UCSD-AML1 (cell line): ENCODE measurements at regions not wholly inside any gene's neighbourhood (a gene's known extent, or its start where the extent isn't known, plus 50 kb on each side); places are given as distances from the start of the nearest gene placed in this dataset.
"Not testable (repeated sequence)": the region's sequence is repeated elsewhere in the genome, so short reads cannot be mapped to it uniquely, and the experiment has no call there.

Experiments
- DNase-seq: peaks from one replicate; lab custom pipeline; 2025; ENCODE audit not compliant: unreplicated experiment; lab: John Stamatoyannopoulos, UW

- no peak for DNase-seq
Observed at GRCh38 chr13:55615081-55615480, 1525.6 kb upstream of the PRR20A start.

GRCh38 chr13:55617241-55617640 lies 1523.5 kb upstream of the PRR20A start:
- no peak for DNase-seq

- no peak for DNase-seq
Observed at GRCh38 chr13:55627221-55627620, 1513.5 kb upstream of the PRR20A start.

- no peak for DNase-seq
Observed at GRCh38 chr13:55632402-55632801, 1508.3 kb upstream of the PRR20A start.

GRCh38 chr13:55649485-55649884 lies 1491.2 kb upstream of the PRR20A start:
- DNase-seq: no peak

GRCh38 chr13:55652657-55653056 lies 1488.1 kb upstream of the PRR20A start:
- no peak for DNase-seq

GRCh38 chr13:55653497-55653896 lies 1487.2 kb upstream of the PRR20A start:
- DNase-seq: no peak

- DNase-seq: no peak
Observed at GRCh38 chr13:55654243-55654642, 1486.5 kb upstream of the PRR20A start.

- not testable (repeated sequence) for DNase-seq
Observed at GRCh38 chr13:55660264-55660663, 1480.5 kb upstream of the PRR20A start.

GRCh38 chr13:55660851-55661250 lies 1479.9 kb upstream of the PRR20A start:
- DNase-seq: no peak

GRCh38 chr13:55661505-55661904 lies 1479.2 kb upstream of the PRR20A start:
- DNase-seq: no peak

GRCh38 chr13:55664178-55664577 lies 1476.5 kb upstream of the PRR20A start:
- no peak for DNase-seq

GRCh38 chr13:55669051-55669450 lies 1471.7 kb upstream of the PRR20A start:
- DNase-seq: no peak

GRCh38 chr13:55673910-55674309 lies 1466.8 kb upstream of the PRR20A start:
- no peak for DNase-seq

- DNase-seq: no peak
Observed at GRCh38 chr13:55682776-55683175, 1457.9 kb upstream of the PRR20A start.

GRCh38 chr13:55705526-55705925 lies 1435.2 kb upstream of the PRR20A start:
- no peak for DNase-seq

- DNase-seq: no peak
Observed at GRCh38 chr13:55705971-55706370, 1434.7 kb upstream of the PRR20A start.

- no peak for DNase-seq
Observed at GRCh38 chr13:55714120-55714519, 1426.6 kb upstream of the PRR20A start.

GRCh38 chr13:55727683-55728082 lies 1413.0 kb upstream of the PRR20A start:
- no peak for DNase-seq

- no peak for DNase-seq
Observed at GRCh38 chr13:55728247-55728646, 1412.5 kb upstream of the PRR20A start.

- no peak for DNase-seq
Observed at GRCh38 chr13:55745828-55746227, 1394.9 kb upstream of the PRR20A start.

GRCh38 chr13:55761986-55762385 lies 1378.7 kb upstream of the PRR20A start:
- no peak for DNase-seq

GRCh38 chr13:55777612-55778011 lies 1363.1 kb upstream of the PRR20A start:
- DNase-seq: no peak

GRCh38 chr13:55783841-55784240 lies 1356.9 kb upstream of the PRR20A start:
- DNase-seq: no peak
